HG03045 (cell line): ENCODE measurements at regions not wholly inside any gene's neighbourhood (a gene's known extent, or its start where the extent isn't known, plus 50 kb on each side); places are given as distances from the start of the nearest gene placed in this dataset.
"Not testable (repeated sequence)": the region's sequence is repeated elsewhere in the genome, so short reads cannot be mapped to it uniquely, and the experiment has no call there.

ENCODE experiments used
- ATAC-seq: cut with Tn5 transposase; IDR thresholded peaks from one replicate; pipeline ENCODE4 v1.9.1; 2021; ENCODE audit warnings: mild to moderate bottlenecking, moderate library complexity; ENCODE audit not compliant: unreplicated experiment

GRCh38 chr4:72887152-72887551 is 182.4 kb downstream of the COX18 start:
- ATAC-seq = no peak

GRCh38 chr4:72886602-72887001 is 182.9 kb downstream of the COX18 start:
- ATAC-seq = no peak

GRCh38 chr4:72884225-72884624 is 185.3 kb downstream of the COX18 start:
- not testable (repeated sequence) for ATAC-seq

- ATAC-seq = no peak
Measured at GRCh38 chr4:72876946-72877345, 192.6 kb downstream of the COX18 start.

GRCh38 chr4:72875545-72875944 is 194.0 kb downstream of the COX18 start:
- ATAC-seq = no peak

GRCh38 chr4:72875138-72875537 is 194.4 kb downstream of the COX18 start:
- no peak for ATAC-seq

- no peak for ATAC-seq
Measured at GRCh38 chr4:72864898-72865297, 204.6 kb downstream of the COX18 start.

- not testable (repeated sequence) for ATAC-seq
Measured at GRCh38 chr4:72864277-72864676, 205.2 kb downstream of the COX18 start.

GRCh38 chr4:72860766-72861165 is 208.8 kb downstream of the COX18 start:
- no peak for ATAC-seq

- ATAC-seq = no peak
Measured at GRCh38 chr4:72858328-72858727, 211.2 kb downstream of the COX18 start.

GRCh38 chr4:72857787-72858186 is 211.7 kb downstream of the COX18 start:
- ATAC-seq = no peak

- no peak for ATAC-seq
Measured at GRCh38 chr4:72857216-72857615, 212.3 kb downstream of the COX18 start.

- no peak for ATAC-seq
Measured at GRCh38 chr4:72846280-72847111, 223.0 kb downstream of the COX18 start.

- ATAC-seq = no peak
Measured at GRCh38 chr4:72843466-72843865, 226.1 kb downstream of the COX18 start.

- no peak for ATAC-seq
Measured at GRCh38 chr4:72842323-72842722, 227.2 kb downstream of the COX18 start.

- ATAC-seq = not testable (repeated sequence)
Measured at GRCh38 chr4:72840166-72840565, 229.3 kb downstream of the COX18 start.

- no peak for ATAC-seq
Measured at GRCh38 chr4:72828864-72829263, 240.7 kb downstream of the COX18 start.

- ATAC-seq = no peak
Measured at GRCh38 chr4:72827968-72828367, 241.5 kb downstream of the COX18 start.

GRCh38 chr4:72820107-72820506 is 249.4 kb downstream of the COX18 start:
- ATAC-seq = no peak

GRCh38 chr4:72817012-72817411 is 248.0 kb upstream of the ADAMTS3 start:
- ATAC-seq = no peak

GRCh38 chr4:72814241-72814640 is 245.2 kb upstream of the ADAMTS3 start:
- ATAC-seq = no peak

GRCh38 chr4:72809208-72809607 is 240.2 kb upstream of the ADAMTS3 start:
- ATAC-seq = no peak

- no peak for ATAC-seq
Measured at GRCh38 chr4:72805284-72805683, 236.3 kb upstream of the ADAMTS3 start.
